ENCODE measurements at regions not wholly inside any gene's neighbourhood (a gene's known extent, or its start where the extent isn't known, plus 50 kb on each side); places are given as distances from the start of the nearest gene placed in this dataset.
A peak's percentile ranks its signal among the peaks of the same experiment; 100 is the strongest.
"Not testable (repeated sequence)": the region's sequence is repeated elsewhere in the genome, so short reads cannot be mapped to it uniquely, and the experiment has no call there.

GRCh38 chr6:13874191-13874549 is 50.6 kb upstream of the RNF182 start:
- no peak for DNase-seq

DNA sequence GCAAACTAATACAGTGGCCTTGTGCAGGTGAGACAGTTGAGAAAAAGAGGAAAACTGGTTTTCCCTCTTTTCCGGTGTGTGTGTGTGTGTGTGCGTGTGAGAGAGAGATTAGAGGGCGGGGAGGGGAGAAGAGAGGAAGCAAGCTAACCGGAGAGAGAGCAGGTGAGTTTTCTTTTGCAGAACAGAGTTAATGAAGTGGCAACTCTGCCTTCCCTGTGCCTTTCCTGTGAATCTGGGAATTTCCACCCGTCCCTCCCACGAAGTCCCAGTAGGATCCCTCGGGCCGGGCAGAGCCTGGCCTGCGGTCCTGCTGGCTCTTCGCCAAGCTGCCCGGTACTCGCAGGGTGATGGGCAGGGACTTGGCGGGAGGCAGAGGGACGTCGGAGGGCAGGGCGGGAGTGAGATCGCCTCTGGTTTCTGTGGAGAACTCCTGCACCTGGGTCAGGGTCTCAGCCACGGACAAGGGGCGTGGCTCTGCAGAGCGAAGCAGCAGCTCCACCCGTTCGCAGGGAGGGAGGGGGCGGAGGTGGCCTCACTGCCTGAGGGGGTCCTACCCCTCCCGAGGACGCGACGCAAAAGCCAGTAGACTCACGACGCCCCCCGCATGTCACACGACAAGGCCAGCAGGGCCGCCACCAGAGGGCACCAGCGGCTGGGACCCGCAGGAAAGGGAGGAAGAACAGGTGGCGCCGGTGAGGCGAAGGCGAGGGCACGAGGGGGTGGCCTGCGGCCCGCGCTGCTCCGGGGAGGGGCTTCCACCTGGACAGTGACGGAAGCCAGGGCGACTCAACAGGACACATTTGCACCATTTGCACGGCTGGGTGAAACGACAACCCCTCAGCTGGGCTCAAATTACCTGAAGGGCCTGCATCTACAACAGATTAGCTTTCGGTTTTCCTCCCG is 51.2 kb upstream of the RNF182 start:
- DNase-seq, result peak; percentile 78 to 83

- no peak for DNase-seq
These were observed 52.1 kb upstream of the RNF182 start for GRCh38 chr6:13872681-13873080.

GRCh38 chr6:13872006-13872405 is 52.7 kb upstream of the RNF182 start:
- DNase-seq, result not testable (repeated sequence)

- no peak for DNase-seq
These were observed 54.4 kb upstream of the RNF182 start for GRCh38 chr6:13870214-13870830.

DNA sequence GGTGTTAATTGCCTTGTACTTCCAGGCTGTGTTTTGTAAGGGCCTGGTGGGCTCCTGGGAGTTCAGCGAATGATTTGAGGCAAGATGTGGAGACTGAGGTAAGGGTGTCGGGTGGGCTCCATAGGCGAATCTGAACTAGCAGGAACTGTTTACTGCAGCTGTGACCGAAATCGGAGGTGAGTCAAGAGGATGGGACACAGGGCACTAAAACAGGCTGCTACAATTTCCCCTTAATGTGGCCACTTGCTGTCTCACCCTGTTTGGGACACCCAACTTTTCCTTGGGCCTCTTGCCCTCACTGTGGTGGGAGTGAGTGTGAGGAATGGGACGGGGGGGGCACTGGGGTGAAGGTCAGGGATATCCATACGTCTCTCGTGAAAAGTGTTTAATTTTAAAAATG is 53.9 kb upstream of the MCUR1 start:
- DNase-seq, result no peak

GRCh38 chr6:13866301-13866700 is 51.9 kb upstream of the MCUR1 start:
- DNase-seq, result no peak

DNA sequence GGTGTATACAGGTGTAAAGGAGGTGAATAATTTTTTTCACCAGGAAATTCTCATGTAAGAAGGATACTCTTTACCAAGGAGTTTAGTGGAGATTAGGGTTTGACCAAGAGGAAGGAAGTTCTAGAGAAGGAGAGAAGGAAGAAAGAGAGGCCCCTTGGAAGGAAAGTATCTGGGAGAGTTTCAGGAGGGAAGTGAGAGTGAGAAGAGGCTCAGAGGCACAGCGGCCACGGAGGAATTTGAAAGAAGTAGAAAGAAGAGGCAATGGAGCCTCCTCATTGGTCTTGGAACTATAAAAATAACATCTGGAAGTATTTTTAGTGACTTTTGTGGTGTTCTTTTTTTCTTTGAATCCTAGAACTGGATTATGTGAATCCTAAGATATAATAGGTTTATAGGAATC is 50.8 kb upstream of the MCUR1 start:
- DNase-seq, result no peak

DNA sequence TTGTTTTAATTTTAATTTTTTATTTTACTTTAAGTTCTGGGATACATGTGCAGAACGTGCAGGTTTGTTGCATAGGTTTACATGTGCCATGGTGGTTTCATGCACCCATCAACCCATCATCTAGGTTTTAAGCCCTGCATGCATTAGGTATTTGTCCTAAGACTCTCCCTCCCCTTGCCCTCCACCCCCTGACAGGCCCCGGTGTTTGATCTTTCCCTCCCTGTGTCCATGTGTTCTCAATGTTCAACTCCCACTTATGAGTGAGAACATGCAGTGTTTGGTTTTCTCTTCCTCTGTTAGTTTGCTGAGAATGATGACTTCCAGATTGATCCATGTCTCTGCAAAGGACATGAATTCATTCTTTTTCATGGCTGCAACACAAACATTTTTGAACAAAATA is 50.3 kb upstream of the MCUR1 start:
- DNase-seq, result not testable (repeated sequence)
